ENCODE measurements at regions not wholly inside any gene's neighbourhood (a gene's known extent, or its start where the extent isn't known, plus 50 kb on each side); places are given as distances from the start of the nearest gene placed in this dataset.

DNA sequence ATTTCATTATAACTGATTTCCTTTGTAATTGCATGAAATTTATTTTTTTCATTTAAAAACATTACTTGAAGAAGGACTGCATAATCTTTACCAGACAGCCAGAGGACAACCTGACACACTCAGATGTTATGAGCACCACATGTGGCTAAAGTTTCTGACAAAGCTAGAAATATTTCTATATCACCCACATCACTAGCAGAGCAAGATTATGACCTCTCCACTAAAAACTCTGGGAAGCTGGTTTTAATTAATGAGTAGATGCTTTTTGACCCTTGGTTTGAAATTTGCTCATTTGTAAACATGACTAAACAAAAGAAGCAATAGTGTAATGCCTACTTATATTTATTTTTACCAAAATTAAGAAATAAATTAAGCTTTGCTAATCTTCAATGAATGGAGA is 661.5 kb upstream of the EPHA5 start:
- H3K4me2 ChIP-seq (ENCODE audit: low read depth, low read length): no peak overlapping the region
- no peak overlapping the region for H3K9ac ChIP-seq (ENCODE audit: low read length)
- no peak for DNase-seq
- H4K20me1 ChIP-seq (ENCODE audit: insufficient read depth, low read length): no peaks in the 10 kb centered on the region
- no peak overlapping the region for H3K4me3 ChIP-seq (ENCODE audit: low read length)
- H3K9me2 ChIP-seq (replicated peaks; ENCODE audit: insufficient read depth, low read length): no peaks in the 10 kb centered on the region
- no peaks in the 10 kb centered on the region for H3K27me3 ChIP-seq (replicated peaks; ENCODE audit: insufficient read depth, low read length)
- H3K27ac ChIP-seq (ENCODE audit: low read length): no peak overlapping the region
- no peaks in the 10 kb centered on the region for H3K9me3 ChIP-seq (replicated peaks; ENCODE audit: insufficient read depth, low read length)
- H2AFZ ChIP-seq (ENCODE audit: low read length): no peak overlapping the region
- H3K4me1 ChIP-seq (ENCODE audit: low read length): no peaks in the 10 kb centered on the region
- TF ChIP-seq, protein P1, sequence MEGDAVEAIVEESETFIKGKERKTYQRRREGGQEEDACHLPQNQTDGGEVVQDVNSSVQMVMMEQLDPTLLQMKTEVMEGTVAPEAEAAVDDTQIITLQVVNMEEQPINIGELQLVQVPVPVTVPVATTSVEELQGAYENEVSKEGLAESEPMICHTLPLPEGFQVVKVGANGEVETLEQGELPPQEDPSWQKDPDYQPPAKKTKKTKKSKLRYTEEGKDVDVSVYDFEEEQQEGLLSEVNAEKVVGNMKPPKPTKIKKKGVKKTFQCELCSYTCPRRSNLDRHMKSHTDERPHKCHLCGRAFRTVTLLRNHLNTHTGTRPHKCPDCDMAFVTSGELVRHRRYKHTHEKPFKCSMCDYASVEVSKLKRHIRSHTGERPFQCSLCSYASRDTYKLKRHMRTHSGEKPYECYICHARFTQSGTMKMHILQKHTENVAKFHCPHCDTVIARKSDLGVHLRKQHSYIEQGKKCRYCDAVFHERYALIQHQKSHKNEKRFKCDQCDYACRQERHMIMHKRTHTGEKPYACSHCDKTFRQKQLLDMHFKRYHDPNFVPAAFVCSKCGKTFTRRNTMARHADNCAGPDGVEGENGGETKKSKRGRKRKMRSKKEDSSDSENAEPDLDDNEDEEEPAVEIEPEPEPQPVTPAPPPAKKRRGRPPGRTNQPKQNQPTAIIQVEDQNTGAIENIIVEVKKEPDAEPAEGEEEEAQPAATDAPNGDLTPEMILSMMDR (IDR thresholded peaks at IDR 0.05; ENCODE audit: low read length): no peak
- TF ChIP-seq EZH2 (optimal IDR thresholded peaks at IDR 0.05; ENCODE audit: low read depth, low read length) (no peak), EZH2phosphoT487 (IDR thresholded peaks at IDR 0.05; ENCODE audit: low read length) (no peak)
- no peaks in the 10 kb centered on the region for H3K79me2 ChIP-seq (ENCODE audit: low read length)
- no peaks in the 10 kb centered on the region for H3K36me3 ChIP-seq (replicated peaks; ENCODE audit: insufficient read depth, low read length)
- H3F3A ChIP-seq (ENCODE audit: insufficient read depth, low read length): no peaks in the 10 kb centered on the region

DNA sequence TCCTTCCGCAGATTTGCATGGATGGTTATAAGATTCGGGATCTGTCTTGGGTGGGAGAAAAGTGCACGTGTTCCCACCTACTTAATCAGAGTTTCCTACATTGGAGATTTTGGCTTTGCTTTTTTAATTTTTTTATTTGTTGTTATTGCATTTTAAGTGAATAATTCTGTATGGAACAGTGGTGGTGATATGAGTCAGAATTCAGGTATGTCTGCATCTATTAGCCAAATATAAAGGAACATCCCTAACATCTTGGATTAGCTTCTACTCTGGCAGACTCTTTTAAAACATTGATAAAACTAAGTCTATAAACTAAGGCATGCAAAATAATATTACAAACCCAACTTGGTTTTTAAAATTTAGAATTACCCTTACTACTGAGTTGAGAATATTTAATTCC is 659.8 kb upstream of the EPHA5 start:
- H3K9ac ChIP-seq (ENCODE audit: low read length): no peak overlapping the region
- H3K4me1 ChIP-seq (ENCODE audit: low read length): no peaks in the 10 kb centered on the region
- no peaks in the 10 kb centered on the region for H3F3A ChIP-seq (ENCODE audit: insufficient read depth, low read length)
- no peaks in the 10 kb centered on the region for H3K27me3 ChIP-seq (replicated peaks; ENCODE audit: insufficient read depth, low read length)
- no peaks in the 10 kb centered on the region for H4K20me1 ChIP-seq (ENCODE audit: insufficient read depth, low read length)
- no peaks in the 10 kb centered on the region for H3K79me2 ChIP-seq (ENCODE audit: low read length)
- no peak overlapping the region for H3K4me2 ChIP-seq (ENCODE audit: low read depth, low read length)
- H3K36me3 ChIP-seq (replicated peaks; ENCODE audit: insufficient read depth, low read length): no peaks in the 10 kb centered on the region
- no peak for DNase-seq
- H3K27ac ChIP-seq (ENCODE audit: low read length): no peak overlapping the region
- no peaks in the 10 kb centered on the region for H3K9me2 ChIP-seq (replicated peaks; ENCODE audit: insufficient read depth, low read length)
- TF ChIP-seq EZH2phosphoT487 (IDR thresholded peaks at IDR 0.05; ENCODE audit: low read length) (no peak), EZH2 (optimal IDR thresholded peaks at IDR 0.05; ENCODE audit: low read depth, low read length) (no peak)
- TF ChIP-seq, protein P1 (IDR thresholded peaks at IDR 0.05; ENCODE audit: low read length): no peak
- no peak overlapping the region for H3K4me3 ChIP-seq (ENCODE audit: low read length)
- no peak overlapping the region for H2AFZ ChIP-seq (ENCODE audit: low read length)
- H3K9me3 ChIP-seq (replicated peaks; ENCODE audit: insufficient read depth, low read length): no peaks in the 10 kb centered on the region

- Histone ChIP-seq H3K79me2 (ENCODE audit: low read length) (no peaks in the 10 kb centered on the region), H3K4me1 (ENCODE audit: low read length) (no peaks in the 10 kb centered on the region), H3F3A (ENCODE audit: insufficient read depth, low read length) (no peaks in the 10 kb centered on the region), H3K9ac (ENCODE audit: low read length) (no peak overlapping the region), H3K36me3 (replicated peaks; ENCODE audit: insufficient read depth, low read length) (no peaks in the 10 kb centered on the region), H3K9me3 (replicated peaks; ENCODE audit: insufficient read depth, low read length) (no peaks in the 10 kb centered on the region), H3K4me2 (ENCODE audit: low read depth, low read length) (no peak overlapping the region), H2AFZ (ENCODE audit: low read length) (no peak overlapping the region), H3K27me3 (replicated peaks; ENCODE audit: insufficient read depth, low read length) (no peaks in the 10 kb centered on the region), H3K4me3 (ENCODE audit: low read length) (no peak overlapping the region), H3K9me2 (replicated peaks; ENCODE audit: insufficient read depth, low read length) (no peaks in the 10 kb centered on the region), H4K20me1 (ENCODE audit: insufficient read depth, low read length) (no peaks in the 10 kb centered on the region), H3K27ac (ENCODE audit: low read length) (no peak overlapping the region)
- TF ChIP-seq EZH2 (optimal IDR thresholded peaks at IDR 0.05; ENCODE audit: low read depth, low read length) (no peak), EZH2phosphoT487 (IDR thresholded peaks at IDR 0.05; ENCODE audit: low read length) (no peak)
- TF ChIP-seq, protein P1 (IDR thresholded peaks at IDR 0.05; ENCODE audit: low read length): no peak
- no peak for DNase-seq
These were observed 658.7 kb upstream of the EPHA5 start for GRCh38 chr4:66328803-66329574.

Measured in MM.1S (cell line).